MCF 10A (cell line): ENCODE measurements at regions not wholly inside any gene's neighbourhood (a gene's known extent, or its start where the extent isn't known, plus 50 kb on each side); places are given as distances from the start of the nearest gene placed in this dataset.

ENCODE experiments used
- BruUV-seq: library from RNA; stranded (reverse); fragments of 400-500 nt; replicated peaks from 2 replicates; lab custom pipeline; 2021; lab: Mats Ljungman, UMichigan
- CTCF ChIA-PET: fragments of 300-600 bp; sonication (Branson Sonifier 250); formaldehyde crosslinking; extraction: SDS; loops from one replicate; lab custom pipeline; 2021; ENCODE audit warnings: antibody characterized with exemption, inconsistent platforms; lab: Yijun Ruan, JAX
- POLR2A ChIA-PET: fragments of 300-600, 350-650 bp; sonication (Branson Sonifier 250); formaldehyde crosslinking; extraction: SDS; loops from one replicate; lab custom pipeline; 2020; ENCODE audit warnings: antibody characterized with exemption, inconsistent platforms; lab: Yijun Ruan, JAX
- DNase-seq: peaks from one replicate; pipeline ENCODE4 v3.0.0-alpha.2; 2018; ENCODE audit not compliant: unreplicated experiment
- H3K27ac Mint-ChIP-seq: one replicate; pipeline ENCODE4 v1.8.0; 2022; ENCODE audit warnings: mild to moderate bottlenecking, low read depth, mixed read lengths; ENCODE audit not compliant: unreplicated experiment
- H3K27me3 Mint-ChIP-seq: one replicate; pipeline ENCODE4 v1.8.0; 2022; ENCODE audit warnings: mixed read lengths; ENCODE audit not compliant: insufficient read depth, unreplicated experiment
- H3K36me3 Mint-ChIP-seq: one replicate; pipeline ENCODE4 v1.8.0; 2022; ENCODE audit warnings: mild to moderate bottlenecking, moderate library complexity, mixed read lengths; ENCODE audit not compliant: insufficient read depth, unreplicated experiment
- H3K4me1 Mint-ChIP-seq: one replicate; pipeline ENCODE4 v1.8.0; 2022; ENCODE audit warnings: mixed read lengths; ENCODE audit not compliant: insufficient read depth, unreplicated experiment
- H3K4me3 Mint-ChIP-seq: one replicate; pipeline ENCODE4 v1.8.0; 2022; ENCODE audit warnings: mild to moderate bottlenecking, moderate library complexity, mixed read lengths; ENCODE audit not compliant: unreplicated experiment
- H3K9me3 Mint-ChIP-seq: one replicate; pipeline ENCODE4 v1.8.0; 2022; ENCODE audit warnings: mixed read lengths; ENCODE audit not compliant: unreplicated experiment
- CTCF ChIP-seq: fragments of 200-600 bp; IDR thresholded peaks from one replicate; pipeline ENCODE4 v1.8.0; 2022; ENCODE audit warnings: antibody characterized with exemption, mild to moderate bottlenecking; ENCODE audit not compliant: unreplicated experiment
- intact Hi-C: fragments of 100-400 bp; cut with micrococcal nuclease; formaldehyde crosslinking; loops from 2 replicates; pipeline ENCODE4 v1.14.1; 2022

- Mint-ChIP-seq H3K4me1 (no peaks in the 10 kb centered on the region), H3K36me3 (no peaks in the 10 kb centered on the region), H3K4me3 (no peak overlapping the region), H3K27ac (no peak overlapping the region), H3K27me3 (no peaks in the 10 kb centered on the region), H3K9me3 (peaks cover 6% of the 10 kb centered on the region)
- no TSS peak for BruUV-seq
- no peak for DNase-seq
- POLR2A ChIA-PET = no interaction called here
- TF ChIP-seq CTCF = no peak
- CTCF ChIA-PET = interaction anchor here (0.7 kb wide), 1 partner anchor 477 kb away, joined by 3 read pairs; no protein-coding TSS in a partner anchor
- intact Hi-C loops = no loop called here
These were observed 625.9 kb upstream of the RAG2 start for GRCh38 chr11:37223962-37224361.

- no peak for DNase-seq
- Mint-ChIP-seq H3K4me1 (no peaks in the 10 kb centered on the region), H3K27ac (no peak overlapping the region), H3K4me3 (no peak overlapping the region), H3K9me3 (no peaks in the 10 kb centered on the region), H3K27me3 (no peaks in the 10 kb centered on the region), H3K36me3 (no peaks in the 10 kb centered on the region)
- no TSS peak for BruUV-seq
- POLR2A ChIA-PET = no interaction called here
- CTCF ChIA-PET = interaction anchor here (1.2 kb wide), 1 partner anchor 12 kb away, joined by 3 read pairs; no protein-coding TSS in a partner anchor
- intact Hi-C loops = no loop called here
- TF ChIP-seq CTCF = no peak
These were observed 605.0 kb upstream of the RAG2 start for GRCh38 chr11:37203006-37203405.

GRCh38 chr11:37199082-37199481 lies 601.0 kb upstream of the RAG2 start:
- Mint-ChIP-seq H3K9me3 (no peaks in the 10 kb centered on the region), H3K4me1 (no peaks in the 10 kb centered on the region), H3K36me3 (no peaks in the 10 kb centered on the region), H3K4me3 (no peak overlapping the region), H3K27ac (no peak overlapping the region), H3K27me3 (no peaks in the 10 kb centered on the region)
- TF ChIP-seq CTCF = no peak
- ChIA-PET CTCF (interaction anchor here (0.6 kb wide), 1 partner anchor 9 kb away, joined by 3 read pairs; no protein-coding TSS in a partner anchor), POLR2A (interaction anchor here (0.6 kb wide), 1 partner anchor 101 kb away, joined by 3 read pairs; no protein-coding TSS in a partner anchor)
- DNase-seq = no peak
- BruUV-seq = no TSS peak
- intact Hi-C loops = no loop called here

GRCh38 chr11:37184326-37184725 lies 586.3 kb upstream of the RAG2 start:
- H3K27me3 Mint-ChIP-seq = no peaks in the 10 kb centered on the region
- POLR2A ChIA-PET = no interaction called here

More at GRCh38 chr11:37184326-37184725, 586.3 kb upstream of the RAG2 start:
- BruUV-seq = no TSS peak
- no peak overlapping the region for H3K27ac Mint-ChIP-seq
- H3K4me3 Mint-ChIP-seq = no peak overlapping the region
- CTCF ChIA-PET = interaction anchor here (0.7 kb wide), 1 partner anchor 41 kb away, joined by 3 read pairs; no protein-coding TSS in a partner anchor
- H3K4me1 Mint-ChIP-seq = no peaks in the 10 kb centered on the region
- no peak for DNase-seq
- no peak for TF ChIP-seq CTCF
- intact Hi-C loops = no loop called here
- H3K9me3 Mint-ChIP-seq = peaks cover 18% of the 10 kb centered on the region
- H3K36me3 Mint-ChIP-seq = no peaks in the 10 kb centered on the region
